ENCODE measurements at regions not wholly inside any gene's neighbourhood (a gene's known extent, or its start where the extent isn't known, plus 50 kb on each side); places are given as distances from the start of the nearest gene placed in this dataset.
A peak's percentile ranks its signal among the peaks of the same experiment; 100 is the strongest.

DNA sequence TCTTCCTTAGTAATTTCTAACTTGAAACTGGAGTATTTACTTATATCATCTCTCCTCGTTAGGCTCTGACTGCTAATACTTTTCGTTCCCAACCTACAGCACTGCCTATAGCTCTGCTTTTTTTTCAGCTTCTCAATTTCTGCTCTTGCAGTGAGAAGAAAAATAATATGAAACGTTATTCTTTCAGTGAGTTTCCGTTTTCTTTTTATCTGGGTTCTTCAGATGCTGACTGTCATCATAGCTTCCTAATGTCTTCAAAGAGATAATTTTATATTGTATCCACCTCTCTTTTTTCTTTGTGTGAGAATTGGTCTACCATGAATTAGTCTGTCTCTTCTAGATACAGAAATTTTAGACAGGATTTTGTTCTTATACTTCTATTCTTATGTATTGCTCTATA lies 454.9 kb downstream of the LMO7 start:
- no peak for DNase-seq (ENCODE audit: low spot score)

DNA sequence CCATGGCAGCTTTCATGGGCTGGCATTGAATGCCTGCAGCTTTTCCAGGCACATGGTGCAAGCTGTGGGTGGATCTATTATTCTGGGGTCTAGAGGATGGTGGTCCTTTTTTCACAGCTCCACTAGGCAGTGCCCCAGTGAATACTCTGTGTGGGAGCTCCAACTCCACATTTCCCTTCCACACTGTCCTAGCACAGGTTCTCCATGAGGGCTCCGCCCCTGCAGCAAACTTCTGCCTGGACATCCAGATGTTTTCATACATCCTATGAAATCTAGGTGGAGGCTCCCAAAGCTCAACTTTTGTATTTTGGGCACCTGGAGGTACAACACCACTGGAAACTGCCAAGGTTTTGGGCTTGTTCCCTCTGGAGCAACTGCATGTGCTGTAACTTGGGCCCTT lies 450.6 kb downstream of the LMO7 start:
- DNase-seq (ENCODE audit: low spot score), result no peak

- no peak for DNase-seq (ENCODE audit: low spot score)
These were observed 431.7 kb downstream of the LMO7 start for GRCh38 chr13:76067850-76068249.

DNA sequence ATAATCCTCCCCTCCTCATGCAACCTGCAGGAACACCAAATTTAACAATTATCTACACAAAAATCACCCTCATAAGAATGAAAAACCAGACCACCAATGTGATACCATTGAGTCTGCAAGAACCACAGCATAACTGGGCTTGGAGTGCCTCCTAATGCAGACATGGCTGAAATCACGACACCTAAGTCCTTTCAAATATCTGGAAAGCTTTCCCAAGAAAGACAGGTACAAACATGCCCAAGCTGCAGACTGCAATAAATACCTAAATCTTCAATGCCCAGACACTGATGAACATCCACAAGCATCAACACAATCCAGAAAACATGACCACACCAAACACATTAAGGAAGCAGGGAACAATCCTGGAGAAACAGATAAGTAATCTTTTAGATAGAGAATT lies 417.1 kb downstream of the LMO7 start:
- DNase-seq (ENCODE audit: low spot score), result no peak

DNA sequence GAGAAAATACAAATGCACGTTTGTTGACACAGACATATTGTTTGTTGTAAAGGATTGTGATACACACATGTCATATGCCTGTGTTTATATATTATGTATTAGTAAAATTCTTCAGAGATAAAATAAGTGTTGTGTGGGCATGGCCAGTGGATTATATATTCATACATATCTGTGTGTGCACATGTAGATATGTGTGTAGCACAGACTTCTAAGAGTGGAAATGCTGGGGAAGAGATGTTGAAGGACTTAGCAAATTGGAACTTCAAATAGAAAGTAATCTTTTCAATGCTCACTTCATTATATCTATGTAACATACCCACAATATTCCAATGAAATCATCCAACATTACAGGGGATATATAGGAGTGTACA lies 413.2 kb downstream of the LMO7 start:
- no peak for DNase-seq (ENCODE audit: low spot score)

- DNase-seq (ENCODE audit: low spot score), result no peak
These were observed 412.7 kb downstream of the LMO7 start for GRCh38 chr13:76048675-76049375.

DNA sequence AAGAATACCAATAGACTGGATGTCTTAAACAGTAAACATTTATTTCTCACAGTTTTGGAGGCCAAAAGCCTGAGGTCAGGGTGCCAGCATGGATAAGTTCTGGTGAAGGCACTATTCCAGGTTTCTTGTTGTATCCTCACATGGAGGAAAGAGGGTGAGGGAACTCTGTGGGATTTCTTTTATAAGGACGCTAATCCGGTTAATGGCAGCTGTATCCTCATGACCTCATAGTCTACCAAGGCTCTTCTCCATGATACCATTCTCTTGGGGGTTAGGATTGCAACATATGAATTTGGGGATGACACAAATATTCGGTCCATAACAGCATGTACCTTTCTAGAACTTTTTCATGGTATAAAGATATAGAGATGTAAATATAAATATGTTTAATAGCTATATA lies 412.0 kb downstream of the LMO7 start:
- DNase-seq (ENCODE audit: low spot score), result no peak

- no peak for DNase-seq (ENCODE audit: low spot score)
These were observed 407.7 kb downstream of the LMO7 start for GRCh38 chr13:76043874-76044273.

DNA sequence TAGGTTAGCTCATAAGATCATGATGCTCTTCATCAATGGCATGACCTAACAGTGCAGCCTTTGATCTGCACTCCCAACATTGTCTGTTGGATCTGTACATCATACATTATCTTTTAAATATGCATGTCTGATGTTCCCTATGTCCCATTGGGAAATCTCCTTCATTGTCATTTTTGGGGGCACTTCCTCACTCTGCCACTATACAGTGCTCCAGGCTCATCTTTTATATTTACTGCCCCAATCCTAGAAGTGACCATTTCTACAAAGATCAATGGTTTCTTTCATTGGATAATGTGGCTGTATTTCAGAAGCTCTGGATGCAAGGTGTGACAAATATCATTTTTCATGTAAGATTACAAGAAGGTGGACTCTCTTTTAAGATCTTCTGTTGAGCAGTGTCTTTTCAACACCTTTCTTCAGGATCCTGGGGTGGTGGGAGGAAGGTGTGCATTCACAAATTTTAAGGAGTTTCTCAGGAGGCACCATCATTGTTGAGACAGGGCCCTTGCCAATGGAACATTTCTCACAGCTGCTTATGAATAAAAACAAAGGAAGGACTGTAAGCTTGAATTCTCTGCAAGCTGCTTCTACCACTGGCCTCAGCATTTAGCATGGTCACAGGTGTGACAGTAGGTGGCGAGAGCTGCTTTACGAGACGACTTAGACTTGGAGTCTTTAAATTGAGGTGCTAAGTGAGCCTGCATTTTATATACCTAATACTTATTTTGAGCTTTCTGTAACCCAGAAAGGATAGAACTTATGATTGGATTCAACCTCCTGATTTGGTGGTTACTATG lies 403.0 kb downstream of the LMO7 start:
- DNase-seq (ENCODE audit: low spot score), result no peak

DNA sequence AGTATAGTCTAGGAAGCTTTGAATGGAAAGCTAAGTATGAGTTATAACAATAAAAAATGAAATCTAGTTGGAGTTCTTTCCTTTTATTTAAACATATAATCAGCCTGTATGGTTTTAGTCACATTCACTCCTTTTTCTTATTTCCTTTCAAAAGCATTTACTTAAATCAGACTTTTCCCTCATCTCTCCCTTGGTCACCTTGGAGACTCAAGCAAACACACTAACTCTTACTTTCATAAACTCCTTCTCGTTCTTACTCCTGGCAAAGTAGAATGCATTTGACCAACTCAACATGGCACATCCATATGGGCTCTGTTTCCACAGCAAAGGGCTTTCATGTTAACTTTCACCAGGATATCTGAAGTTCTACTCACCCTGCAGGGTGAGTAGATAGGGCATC lies 400.0 kb downstream of the LMO7 start:
- no peak for DNase-seq (ENCODE audit: low spot score)

GRCh38 chr13:76035711-76036110 lies 399.6 kb downstream of the LMO7 start:
- DNase-seq (ENCODE audit: low spot score), result no peak

DNA sequence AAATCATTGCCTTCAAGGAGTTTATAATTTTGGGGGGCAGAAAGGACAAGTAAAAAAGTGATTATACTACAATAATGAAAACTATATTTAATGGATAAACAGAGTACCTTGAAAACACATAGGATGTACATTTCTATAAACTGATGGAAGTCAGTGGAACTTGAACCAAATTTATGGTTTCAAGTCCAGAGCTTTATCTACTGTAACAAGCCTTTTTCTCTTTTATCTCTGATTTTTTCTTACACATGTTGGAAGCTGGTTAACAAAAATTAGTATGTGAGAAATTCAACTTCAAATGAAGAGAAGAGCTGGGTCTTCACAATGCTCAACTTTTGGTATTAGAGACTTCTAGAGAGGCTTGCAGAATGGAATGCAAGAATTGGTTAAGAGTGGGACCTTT lies 393.6 kb downstream of the LMO7 start:
- no peak for DNase-seq (ENCODE audit: low spot score)

DNA sequence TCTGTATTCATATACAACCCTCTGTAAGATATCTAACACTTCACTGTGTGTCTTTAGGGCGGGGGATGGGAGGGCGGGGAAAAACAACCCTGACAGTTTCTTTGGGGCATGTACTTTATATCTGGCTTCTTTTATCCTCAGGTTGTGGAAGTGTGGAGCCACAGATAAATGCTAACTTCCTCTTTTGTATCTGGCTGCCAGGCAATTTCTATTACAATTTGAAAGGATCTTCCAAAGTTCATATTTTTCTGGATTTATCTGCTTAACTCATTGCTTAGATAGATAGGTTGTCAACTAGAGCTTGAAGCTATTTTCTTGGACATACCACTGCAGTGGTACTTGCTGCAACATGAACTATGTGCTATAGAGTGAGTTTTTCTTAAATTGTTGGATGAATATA lies 393.0 kb downstream of the LMO7 start:
- no peak for DNase-seq (ENCODE audit: low spot score)

DNA sequence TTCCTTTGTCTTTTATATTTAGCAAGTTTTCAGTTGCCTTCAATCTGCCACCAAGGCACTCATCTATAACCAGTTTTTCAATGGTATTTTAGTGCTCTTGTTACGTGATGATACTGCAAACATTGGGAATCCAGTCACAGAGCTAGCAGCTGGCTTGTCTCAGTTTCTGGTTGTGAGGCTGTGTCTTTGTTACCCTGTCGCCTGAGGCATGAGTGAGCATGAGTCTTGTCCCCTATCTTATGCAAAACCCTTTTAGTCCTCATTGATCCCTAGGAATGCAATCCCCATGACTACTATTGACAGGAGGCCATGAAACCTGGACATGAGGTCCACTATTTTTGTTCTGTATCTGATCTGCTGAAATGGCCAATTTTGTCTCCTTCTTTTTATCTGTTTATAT lies 391.0 kb downstream of the LMO7 start:
- DNase-seq (ENCODE audit: low spot score), result no peak

- no peak for DNase-seq (ENCODE audit: low spot score)
These were observed 389.3 kb downstream of the LMO7 start for GRCh38 chr13:76025392-76025791.

GRCh38 chr13:76024151-76024550 lies 388.0 kb downstream of the LMO7 start:
- no peak for DNase-seq (ENCODE audit: low spot score)

- DNase-seq (ENCODE audit: low spot score), result no peak
These were observed 387.5 kb downstream of the LMO7 start for GRCh38 chr13:76023652-76024051.

GRCh38 chr13:76020421-76020955 lies 384.4 kb downstream of the LMO7 start:
- DNase-seq (ENCODE audit: low spot score), result no peak

DNA sequence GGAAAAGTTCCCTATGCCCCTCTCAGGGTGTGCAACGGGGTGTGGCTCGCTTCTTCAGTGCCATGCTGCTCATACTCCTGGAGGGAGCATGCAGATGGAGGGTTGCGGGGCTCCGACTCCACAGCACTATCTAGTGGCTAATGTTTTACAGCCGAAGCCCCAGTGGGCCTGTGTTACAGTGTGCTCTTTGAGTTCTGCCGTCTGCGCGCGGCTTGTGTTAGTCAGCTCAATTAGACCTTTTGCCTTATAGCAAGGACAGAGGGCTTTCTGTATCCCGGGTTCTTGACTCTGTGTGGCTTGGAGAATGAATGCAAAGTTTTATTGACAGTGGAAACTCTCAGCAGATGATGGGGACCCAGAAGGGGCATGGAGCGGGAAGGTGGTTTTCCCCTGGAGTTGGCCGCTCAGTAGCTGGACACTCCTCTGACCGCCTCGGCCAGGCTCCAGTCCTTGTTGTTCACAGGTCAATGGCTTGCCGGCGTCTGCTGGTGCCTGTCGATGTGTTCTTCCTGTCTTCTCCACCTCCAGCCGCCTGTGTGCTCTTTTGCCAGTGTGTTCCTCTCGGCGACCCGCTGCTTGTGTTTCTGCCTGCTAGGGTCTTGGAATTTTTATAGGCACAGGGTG lies 383.4 kb downstream of the LMO7 start:
- peak; percentile 2 for DNase-seq (ENCODE audit: low spot score)

GRCh38 chr13:76017861-76018556 lies 381.9 kb downstream of the LMO7 start:
- DNase-seq (ENCODE audit: low spot score), result no peak

DNA sequence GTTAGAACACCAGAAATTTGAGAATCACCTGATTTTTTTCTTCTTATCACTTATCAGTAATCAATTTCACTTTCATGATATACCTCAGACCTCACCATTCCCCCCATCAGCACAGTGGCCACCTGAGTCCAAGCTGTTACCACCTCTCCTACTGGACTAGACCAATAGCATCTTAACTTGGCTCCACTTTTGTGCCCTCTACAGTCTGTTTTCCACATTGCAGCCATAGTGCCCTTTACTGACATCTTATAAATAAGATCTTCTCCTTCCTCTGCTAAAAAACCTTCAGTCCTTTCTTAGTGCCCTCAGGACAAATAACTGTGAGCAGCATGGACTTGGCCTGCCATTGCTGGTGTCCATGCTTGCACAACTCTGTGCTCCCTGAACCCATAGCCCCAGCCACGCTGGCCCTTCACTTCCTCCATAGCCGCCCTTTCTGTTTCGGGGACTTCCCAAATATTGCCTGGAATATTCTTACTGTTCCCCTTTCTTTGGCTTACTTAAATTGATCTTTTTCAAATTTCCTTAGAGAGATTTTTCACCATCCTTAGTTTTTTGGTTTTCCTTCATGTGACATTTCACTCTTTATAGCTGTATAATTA lies 380.8 kb downstream of the LMO7 start:
- DNase-seq (ENCODE audit: low spot score), result peak; percentile 21

Data from H4 (cell line).